ENCODE measurements at regions not wholly inside any gene's neighbourhood (a gene's known extent, or its start where the extent isn't known, plus 50 kb on each side); places are given as distances from the start of the nearest gene placed in this dataset.

DNA sequence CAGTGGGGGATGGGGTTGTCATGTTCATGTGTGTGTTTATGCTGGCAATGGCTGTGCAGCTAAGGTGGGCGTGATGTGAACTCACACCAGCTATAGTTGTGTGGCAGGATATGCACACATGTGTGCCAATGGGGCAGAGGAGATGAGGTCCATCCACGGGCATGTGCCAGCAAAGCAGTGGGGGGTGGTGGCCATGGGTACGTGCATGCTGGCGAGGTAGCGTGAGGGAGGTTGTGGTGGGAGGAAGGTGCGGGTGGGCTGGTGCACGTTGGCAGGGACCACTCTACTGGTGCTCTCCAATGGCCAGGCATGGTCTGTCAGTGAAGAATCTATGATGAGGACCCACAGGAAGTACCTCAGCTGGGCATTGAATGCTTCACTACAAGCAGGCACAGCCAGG, 567.5 kb upstream of the SORCS1 start:
- no peak for DNase-seq

DNA sequence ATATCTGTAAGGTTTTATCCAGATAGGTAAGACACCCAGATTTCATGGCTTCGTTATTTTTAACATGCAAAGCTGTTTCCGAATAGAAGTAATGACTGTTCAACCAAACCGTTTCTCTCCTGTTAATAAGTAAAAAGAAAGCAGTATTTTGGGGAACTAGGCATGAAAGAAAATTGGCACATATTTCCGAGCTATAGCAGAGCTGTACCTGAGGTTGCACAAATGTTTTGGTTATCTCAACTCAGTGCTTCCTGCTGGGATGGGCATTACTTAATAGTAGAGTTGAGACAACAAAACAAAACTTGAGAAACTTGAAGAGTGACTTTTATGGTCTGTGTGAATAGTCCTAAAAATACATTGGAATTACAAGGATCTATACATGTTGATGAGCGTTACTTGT, 564.3 kb upstream of the SORCS1 start:
- DNase-seq, result no peak

- DNase-seq, result no peak
Measured at GRCh38 chr10:107727767-107728317, 563.3 kb upstream of the SORCS1 start.

DNA sequence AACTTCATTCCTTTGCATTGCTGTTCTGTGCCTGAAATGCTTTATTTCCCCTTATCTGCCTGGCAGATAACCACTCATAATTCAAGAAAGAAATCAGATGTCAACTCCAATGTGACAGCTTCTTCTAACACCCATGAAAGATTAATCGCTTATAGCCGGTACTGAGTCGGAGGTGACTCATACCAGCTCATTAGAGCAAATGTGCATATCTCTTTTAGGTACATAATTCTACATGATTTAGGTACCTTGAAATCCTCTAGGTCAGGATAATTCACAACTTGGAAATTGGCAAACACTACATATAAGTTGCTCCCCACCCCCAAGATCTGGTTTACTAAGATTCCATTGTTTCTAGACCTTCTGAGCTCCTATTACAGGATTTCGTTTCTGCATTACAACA, 554.4 kb upstream of the SORCS1 start:
- DNase-seq, result no peak

- DNase-seq, result no peak
Measured at GRCh38 chr10:107717046-107717445, 552.5 kb upstream of the SORCS1 start.

DNA sequence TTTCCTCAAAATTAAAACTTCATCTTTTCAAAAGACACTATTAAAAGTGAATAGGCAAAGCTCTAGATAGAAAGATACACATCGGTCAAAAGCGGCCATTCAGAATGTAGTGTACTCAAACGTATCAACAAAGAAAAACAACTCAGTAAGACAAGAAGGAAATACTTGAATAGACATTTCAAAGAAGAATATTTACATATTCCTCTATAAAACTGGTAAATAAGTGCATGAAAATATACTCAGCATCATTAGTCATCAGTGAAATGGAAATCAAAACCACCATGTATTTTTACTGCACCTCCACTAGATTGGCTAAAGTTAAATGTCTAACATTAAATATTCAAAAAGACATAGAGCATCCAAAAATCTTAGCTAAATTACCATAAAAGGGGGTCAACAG, 551.1 kb upstream of the SORCS1 start:
- DNase-seq, result no peak

DNA sequence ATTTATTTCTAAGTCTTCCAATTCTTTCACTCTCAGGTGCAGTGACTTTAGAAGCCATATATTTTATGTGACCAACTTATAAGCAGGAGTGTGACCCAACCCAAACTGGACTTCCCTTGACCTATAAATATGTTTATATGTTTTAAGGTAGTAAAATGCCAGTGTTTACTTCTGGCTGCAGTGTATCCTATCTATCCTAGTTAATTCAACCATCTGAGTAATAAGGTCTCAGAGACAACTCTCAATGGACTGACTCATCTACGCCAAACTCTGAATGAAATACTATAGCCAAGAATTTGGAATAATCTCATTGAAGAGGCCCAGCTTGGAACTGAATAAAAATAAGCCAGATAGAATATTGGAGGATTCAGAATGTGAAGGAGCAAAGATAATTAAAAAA, 544.5 kb upstream of the SORCS1 start:
- DNase-seq, result no peak

DNA sequence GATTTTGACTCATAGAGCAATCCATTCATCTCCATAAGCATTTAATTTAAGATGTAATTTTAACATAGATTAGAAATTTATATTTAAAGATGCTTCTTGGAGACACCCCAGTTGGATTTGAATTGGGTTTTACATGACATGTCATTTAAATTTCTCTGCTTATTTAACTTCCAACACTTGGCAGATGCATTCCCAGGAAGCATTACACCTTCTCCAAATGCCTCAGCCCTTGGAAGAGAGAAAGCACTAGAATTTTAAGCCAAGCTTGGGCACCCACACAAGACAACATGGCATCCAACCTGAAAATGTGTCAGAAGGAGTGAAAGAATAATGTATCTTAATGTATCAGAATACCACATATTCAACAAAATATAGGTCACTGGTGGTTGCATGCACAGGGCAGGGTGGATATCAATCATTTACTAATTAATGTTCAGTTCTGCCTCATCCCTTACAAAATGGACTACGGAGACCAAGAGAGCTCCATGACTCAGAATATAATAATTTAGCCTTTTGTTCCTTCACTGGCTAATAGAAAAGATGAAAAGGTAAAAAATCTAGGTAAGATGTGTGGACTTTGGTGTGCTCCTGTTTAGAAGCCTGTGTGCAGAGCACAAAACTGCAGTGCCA, 541.7 kb upstream of the SORCS1 start:
- DNase-seq, result no peak

DNA sequence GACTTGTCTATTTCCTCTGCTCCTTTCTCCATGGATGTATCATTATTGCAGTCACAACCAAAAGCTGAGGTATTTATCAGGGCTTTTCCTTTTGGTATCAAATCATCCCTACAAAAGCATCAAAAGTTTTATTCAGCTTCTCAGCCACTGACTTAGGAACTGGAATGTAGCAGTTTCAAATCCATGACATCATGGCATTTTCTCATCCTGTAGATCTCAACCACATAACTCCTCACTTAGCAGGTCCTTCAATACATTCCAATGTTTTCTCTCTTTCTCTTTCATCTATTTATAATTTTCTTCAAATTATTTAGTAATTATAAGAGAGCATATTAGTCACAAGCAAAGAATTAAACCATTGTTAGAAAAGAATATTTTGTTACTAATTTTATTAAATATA, 537.4 kb upstream of the SORCS1 start:
- DNase-seq, result no peak

GRCh38 chr10:107692072-107692471, 527.6 kb upstream of the SORCS1 start:
- DNase-seq, result no peak

GRCh38 chr10:107689323-107689722, 524.8 kb upstream of the SORCS1 start:
- peak; percentile 15 for DNase-seq

GRCh38 chr10:107687701-107688100, 523.2 kb upstream of the SORCS1 start:
- DNase-seq, result no peak

DNA sequence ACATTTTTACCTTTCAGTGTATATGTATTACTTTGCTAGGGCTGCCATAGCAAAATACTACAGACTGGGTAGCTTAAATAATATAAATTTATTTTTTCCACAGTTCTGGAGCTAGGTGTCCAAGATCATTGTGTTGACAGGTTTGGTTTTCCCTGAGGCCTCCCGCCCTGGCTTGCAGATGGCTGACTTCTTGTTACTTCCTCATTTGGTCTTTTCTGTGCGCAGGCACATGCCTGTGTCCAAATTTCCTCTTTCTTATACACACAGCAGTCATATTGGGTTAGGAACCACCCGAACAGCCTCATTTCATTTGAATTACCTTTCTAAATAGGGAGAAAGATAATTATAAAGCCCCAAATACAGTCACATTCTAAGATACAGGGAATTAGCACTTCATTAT, 521.6 kb upstream of the SORCS1 start:
- peak; percentile 24 for DNase-seq

DNA sequence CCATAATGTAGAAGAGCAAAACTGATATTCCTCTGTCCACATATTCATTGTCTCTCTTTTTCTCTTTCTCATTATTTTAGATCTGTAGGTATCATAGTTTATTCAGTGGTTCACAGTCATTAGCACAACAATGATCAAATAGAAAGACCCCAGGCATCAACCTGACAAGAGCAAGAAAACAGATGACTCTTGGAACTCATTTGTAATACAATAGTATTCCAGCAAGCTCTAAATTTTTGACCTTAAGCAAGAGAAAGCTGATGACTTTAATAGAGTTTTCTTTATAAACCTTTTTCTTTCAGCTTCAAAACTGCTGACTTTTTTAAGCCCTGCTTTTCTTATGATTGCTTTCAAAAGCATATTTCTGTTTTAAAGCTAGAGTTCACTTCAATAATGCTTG, 507.5 kb upstream of the SORCS1 start:
- no peak for DNase-seq

GRCh38 chr10:107666214-107666613, 501.7 kb upstream of the SORCS1 start:
- no peak for DNase-seq

- no peak for DNase-seq
Measured at GRCh38 chr10:107665459-107665858, 501.0 kb upstream of the SORCS1 start.

GRCh38 chr10:107657851-107658250, 493.3 kb upstream of the SORCS1 start:
- DNase-seq, result no peak

GRCh38 chr10:107656932-107657331, 492.4 kb upstream of the SORCS1 start:
- DNase-seq, result no peak

GRCh38 chr10:107653832-107654287, 489.4 kb upstream of the SORCS1 start:
- no peak for DNase-seq

DNA sequence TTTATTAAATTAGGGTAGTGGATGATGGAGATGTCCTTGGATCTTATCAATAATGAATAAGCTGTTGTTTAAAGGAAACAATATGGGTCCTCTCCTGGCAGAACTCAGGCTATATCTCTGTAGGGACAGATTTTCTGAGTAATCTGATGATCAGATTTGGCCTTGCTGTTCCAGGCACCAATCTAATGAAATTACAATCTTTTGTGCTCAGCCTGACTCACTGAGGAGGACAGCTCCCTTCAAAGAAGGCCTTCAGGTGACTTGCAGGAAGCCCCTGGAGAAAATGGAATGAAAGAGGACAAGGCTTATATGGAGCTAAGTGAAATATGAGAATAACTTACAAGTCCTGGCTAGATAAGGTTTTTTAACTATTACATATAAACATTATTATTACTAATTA, 486.4 kb upstream of the SORCS1 start:
- DNase-seq, result no peak

GRCh38 chr10:107649249-107649648, 484.7 kb upstream of the SORCS1 start:
- DNase-seq, result no peak

GRCh38 chr10:107647462-107647861, 483.0 kb upstream of the SORCS1 start:
- DNase-seq, result no peak

- DNase-seq, result no peak
Measured at GRCh38 chr10:107631876-107632275, 467.4 kb upstream of the SORCS1 start.

DNA sequence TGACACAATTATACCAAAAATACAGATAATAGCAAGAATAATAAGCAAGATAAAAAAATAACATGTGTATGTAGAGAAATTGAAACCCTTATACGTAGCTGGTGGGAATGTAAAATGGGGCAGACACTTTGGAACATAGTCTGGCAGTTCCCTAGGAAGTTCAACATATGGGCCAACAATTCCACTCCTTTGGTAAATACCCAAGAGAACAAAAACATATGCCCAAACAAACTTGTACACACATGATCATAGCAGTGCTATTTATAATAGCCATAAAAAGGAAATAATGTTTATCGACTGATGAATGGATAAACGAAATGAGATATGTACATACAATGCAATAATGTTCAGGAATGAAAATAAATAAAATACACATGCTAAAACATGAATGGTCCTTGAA, 462.4 kb upstream of the SORCS1 start:
- DNase-seq, result no peak

GRCh38 chr10:107623292-107623691, 458.8 kb upstream of the SORCS1 start:
- no peak for DNase-seq

Measured in femur (tissue), 1 donor.